Activated T-helper 2 cell treated with anti-CD3 and anti-CD28 coated beads, Interferon-gamma antibody, Interleukin-2, Interleukin-4, amounts not matched to agents 10 μg/mL and 5 μg/mL and 100 μg/mL, durations not matched to agents 14 hours and 24 hours and 36 hours (primary cell): ENCODE measurements at regions not wholly inside any gene's neighbourhood (a gene's known extent, or its start where the extent isn't known, plus 50 kb on each side); places are given as distances from the start of the nearest gene placed in this dataset.

Experiments used
- DNase-seq: peaks from one replicate; pipeline ENCODE4 v3.0.0; 2021; ENCODE audit warnings: low spot score
- H3K27ac Mint-ChIP-seq: one replicate; pipeline ENCODE4 v1.8.0; 2021; ENCODE audit warnings: mixed read lengths
- H3K27me3 Mint-ChIP-seq: one replicate; pipeline ENCODE4 v1.8.0; 2021; ENCODE audit warnings: low read depth, mixed read lengths
- H3K36me3 Mint-ChIP-seq: one replicate; pipeline ENCODE4 v1.8.0; 2021; ENCODE audit warnings: low read depth, mixed read lengths
- H3K4me1 Mint-ChIP-seq: one replicate; pipeline ENCODE4 v1.8.0; 2021; ENCODE audit warnings: low read depth, mixed read lengths
- H3K4me3 Mint-ChIP-seq: one replicate; pipeline ENCODE4 v1.8.0; 2021; ENCODE audit warnings: low read depth, mild to moderate bottlenecking, moderate library complexity, mixed read lengths
- H3K9me3 Mint-ChIP-seq: one replicate; pipeline ENCODE4 v1.8.0; 2021; ENCODE audit warnings: mixed read lengths
- intact Hi-C: fragments of 100-400 bp; cut with micrococcal nuclease; formaldehyde crosslinking; loops from one replicate; pipeline ENCODE4 v1.15.1; 2023

DNA sequence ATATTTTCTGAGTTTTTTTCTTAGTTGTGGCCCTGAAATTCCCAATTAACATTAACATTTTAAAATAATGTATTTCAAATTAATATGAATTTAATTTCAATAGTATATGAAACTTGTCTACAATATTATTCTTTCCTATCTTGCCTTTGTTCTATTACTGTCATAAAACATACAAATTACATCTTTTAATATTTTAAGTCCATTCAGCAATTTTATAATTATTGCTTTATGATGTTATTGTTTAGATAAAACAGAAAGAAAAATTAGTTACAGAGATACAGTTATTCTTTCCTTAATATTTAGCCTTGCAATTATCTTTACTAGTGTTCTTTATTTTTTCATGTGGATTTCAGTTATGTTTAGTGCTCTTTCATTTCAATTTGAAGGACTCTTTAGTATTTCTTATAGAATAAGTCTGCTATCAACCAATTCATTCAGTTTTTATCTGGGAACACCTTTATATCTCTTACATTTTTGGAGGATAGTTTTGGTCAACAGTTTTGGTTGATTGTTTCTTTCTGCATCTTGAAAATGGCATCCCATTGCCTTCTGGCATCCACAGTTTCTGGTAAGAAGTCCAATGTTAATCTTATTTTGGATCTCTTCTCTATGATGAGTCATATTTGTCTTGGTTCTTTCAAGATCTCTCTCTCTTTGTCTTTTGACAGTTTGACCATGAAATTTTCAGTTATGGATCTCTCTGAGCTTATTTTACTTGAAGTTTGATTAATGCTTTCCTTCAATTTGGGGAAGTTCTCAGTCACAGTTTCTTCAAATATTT, 76.9 kb upstream of the CHST9 start:
- intact Hi-C loops: no loop called here
- no peaks in the 10 kb centered on the region for H3K27me3 Mint-ChIP-seq
- peaks cover 28% of the 10 kb centered on the region for H3K9me3 Mint-ChIP-seq
- no peak overlapping the region for H3K4me3 Mint-ChIP-seq
- no peaks in the 10 kb centered on the region for H3K4me1 Mint-ChIP-seq
- DNase-seq: no peak
- no peak overlapping the region for H3K27ac Mint-ChIP-seq
- H3K36me3 Mint-ChIP-seq: no peaks in the 10 kb centered on the region

DNA sequence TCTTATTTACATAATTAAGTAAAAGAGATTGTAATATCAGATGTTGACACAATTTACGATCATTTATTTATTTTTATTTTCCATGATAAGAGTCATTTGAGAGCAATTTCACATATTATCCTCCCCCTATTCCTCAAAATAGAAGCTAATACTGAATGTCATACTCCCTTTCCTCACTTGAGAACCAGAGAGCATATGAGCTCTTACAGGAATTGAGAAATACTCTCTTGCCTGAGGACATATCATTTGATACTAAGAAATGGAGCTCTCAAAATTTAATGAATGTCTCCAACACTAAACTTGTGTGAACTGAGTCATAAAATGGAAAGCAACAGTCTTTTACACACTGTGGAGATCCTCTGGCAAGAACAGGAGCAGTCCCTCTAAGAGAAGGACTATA, 68.5 kb upstream of the CHST9 start:
- Mint-ChIP-seq H3K27ac (no peak overlapping the region), H3K4me1 (no peaks in the 10 kb centered on the region), H3K9me3 (peaks cover 11% of the 10 kb centered on the region), H3K4me3 (no peak overlapping the region), H3K36me3 (no peaks in the 10 kb centered on the region), H3K27me3 (no peaks in the 10 kb centered on the region)
- no peak for DNase-seq
- intact Hi-C loops: no loop called here

DNA sequence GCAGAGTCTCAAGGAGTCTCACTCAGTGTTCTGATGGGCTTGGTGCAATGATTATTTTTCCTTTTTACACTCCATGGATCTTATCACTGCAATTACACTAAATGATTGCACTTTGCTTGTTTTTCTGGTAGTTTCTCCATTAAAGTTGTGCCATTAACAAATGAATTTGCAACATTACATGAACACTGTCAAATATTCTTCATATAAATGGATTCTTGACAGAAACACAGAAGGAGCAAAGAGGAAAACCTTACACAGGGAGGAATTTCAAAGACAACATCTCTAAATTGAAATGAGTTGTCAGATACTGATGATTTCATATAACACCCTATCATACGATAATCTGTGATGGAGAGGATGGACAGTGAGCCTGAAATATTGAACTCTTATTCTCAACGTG, 65.4 kb upstream of the CHST9 start:
- Mint-ChIP-seq H3K36me3 (no peaks in the 10 kb centered on the region), H3K27ac (no peak overlapping the region), H3K27me3 (no peaks in the 10 kb centered on the region), H3K4me1 (no peaks in the 10 kb centered on the region), H3K9me3 (peaks cover 20% of the 10 kb centered on the region), H3K4me3 (no peak overlapping the region)
- intact Hi-C loops: no loop called here
- DNase-seq: no peak

DNA sequence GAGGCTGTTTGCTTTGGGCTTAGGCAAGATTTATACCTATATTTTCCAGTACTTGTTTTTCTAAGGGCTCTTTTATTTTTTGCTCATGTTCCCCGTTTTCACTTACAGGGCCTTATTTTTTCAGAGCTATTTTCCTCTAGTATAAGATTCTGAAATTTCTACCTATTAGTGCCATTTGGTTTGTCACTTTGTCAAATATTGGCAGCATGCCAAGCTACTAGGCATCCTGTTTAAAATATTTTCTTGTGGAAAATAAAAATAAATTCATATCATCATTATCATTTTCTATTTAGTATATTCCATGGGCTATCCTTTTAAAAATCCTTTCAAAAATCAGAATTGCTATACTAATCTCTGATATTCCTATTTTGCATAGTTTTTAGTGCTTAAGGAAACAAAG, 64.8 kb upstream of the CHST9 start:
- no peaks in the 10 kb centered on the region for H3K36me3 Mint-ChIP-seq
- H3K27ac Mint-ChIP-seq: no peak overlapping the region
- no peaks in the 10 kb centered on the region for H3K4me1 Mint-ChIP-seq
- peaks cover 20% of the 10 kb centered on the region for H3K9me3 Mint-ChIP-seq
- no peak for DNase-seq
- no peaks in the 10 kb centered on the region for H3K27me3 Mint-ChIP-seq
- intact Hi-C loops: no loop called here
- no peak overlapping the region for H3K4me3 Mint-ChIP-seq

DNA sequence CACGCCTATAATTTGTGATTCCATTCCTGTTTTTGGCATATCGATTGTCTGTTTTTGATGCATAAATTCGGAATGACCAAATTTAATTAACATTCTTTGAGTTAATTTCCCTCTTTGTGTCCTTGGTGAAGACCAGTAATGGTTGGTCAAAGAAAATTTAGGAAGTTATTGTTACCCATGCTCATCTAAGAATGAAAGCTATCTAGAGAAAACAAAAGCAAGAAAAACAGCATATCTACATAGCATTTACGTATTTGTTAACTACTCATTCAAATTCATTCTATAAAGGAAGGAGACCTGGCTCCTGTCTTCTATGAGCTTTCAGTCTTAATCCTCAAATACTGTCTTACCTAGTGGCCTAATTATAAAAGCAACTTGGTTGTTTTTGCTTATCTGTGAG, 59.2 kb upstream of the CHST9 start:
- H3K36me3 Mint-ChIP-seq: no peaks in the 10 kb centered on the region
- no peak for DNase-seq
- no peaks in the 10 kb centered on the region for H3K27me3 Mint-ChIP-seq
- intact Hi-C loops: no loop called here
- no peaks in the 10 kb centered on the region for H3K4me1 Mint-ChIP-seq
- H3K4me3 Mint-ChIP-seq: no peak overlapping the region
- H3K9me3 Mint-ChIP-seq: peaks cover 16% of the 10 kb centered on the region
- no peak overlapping the region for H3K27ac Mint-ChIP-seq

DNA sequence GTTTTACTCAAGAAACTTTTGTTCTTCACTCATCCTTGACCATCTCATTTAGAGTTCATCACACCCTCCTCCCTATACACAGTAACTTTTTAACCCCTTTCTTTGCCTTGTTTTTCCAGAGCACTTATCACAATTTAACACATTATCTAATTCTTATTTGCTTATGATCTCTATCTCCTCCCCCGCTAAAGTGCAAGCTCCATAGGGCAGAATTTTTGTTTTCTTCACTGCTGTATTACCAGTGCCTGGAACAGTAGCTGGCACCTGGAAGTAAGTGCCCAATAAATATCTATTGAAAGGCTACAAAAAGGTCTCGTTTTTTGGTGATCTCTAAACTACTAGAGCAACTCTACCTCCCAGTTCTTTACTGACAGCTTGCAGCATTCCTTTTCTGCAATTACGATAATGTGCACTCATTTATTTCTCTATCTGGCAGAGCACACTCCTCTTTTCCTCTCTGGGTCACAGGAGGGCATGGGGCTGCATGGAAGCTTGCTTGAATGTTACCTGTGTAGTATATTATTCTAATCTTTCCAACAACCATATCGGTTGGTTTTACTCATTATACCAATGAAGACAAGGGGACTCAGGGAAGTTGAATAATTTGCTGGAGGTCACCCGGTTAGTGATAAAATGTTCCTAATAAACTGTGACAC, 57.4 kb upstream of the CHST9 start:
- Mint-ChIP-seq H3K4me1 (no peaks in the 10 kb centered on the region), H3K27ac (no peak overlapping the region), H3K27me3 (no peaks in the 10 kb centered on the region), H3K9me3 (peaks cover 12% of the 10 kb centered on the region), H3K4me3 (no peak overlapping the region), H3K36me3 (no peaks in the 10 kb centered on the region)
- DNase-seq: no peak
- intact Hi-C loops: no loop called here

DNA sequence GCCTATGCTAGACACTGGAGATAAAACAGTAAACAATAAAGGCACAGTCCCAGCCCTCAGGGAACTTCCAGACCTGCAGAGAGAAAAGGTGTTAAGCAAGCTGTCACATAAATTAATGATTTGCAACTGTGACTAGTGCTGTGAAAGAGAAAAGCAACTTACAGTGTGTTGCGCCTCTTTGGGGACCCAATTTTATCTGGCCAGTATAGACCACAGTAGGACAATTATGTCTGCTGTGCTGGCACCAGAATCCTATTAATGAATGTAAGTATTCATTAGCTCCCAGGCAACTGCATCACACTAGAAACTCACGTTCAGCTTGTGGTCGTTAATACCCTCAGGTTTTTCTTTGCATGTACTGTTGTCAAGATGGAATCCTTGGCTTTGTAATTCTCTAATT, 55.3 kb upstream of the CHST9 start:
- H3K4me1 Mint-ChIP-seq: no peaks in the 10 kb centered on the region
- intact Hi-C loops: no loop called here
- H3K36me3 Mint-ChIP-seq: no peaks in the 10 kb centered on the region
- peaks cover 12% of the 10 kb centered on the region for H3K9me3 Mint-ChIP-seq
- H3K27me3 Mint-ChIP-seq: no peaks in the 10 kb centered on the region
- no peak for DNase-seq
- no peak overlapping the region for H3K4me3 Mint-ChIP-seq
- no peak overlapping the region for H3K27ac Mint-ChIP-seq

DNA sequence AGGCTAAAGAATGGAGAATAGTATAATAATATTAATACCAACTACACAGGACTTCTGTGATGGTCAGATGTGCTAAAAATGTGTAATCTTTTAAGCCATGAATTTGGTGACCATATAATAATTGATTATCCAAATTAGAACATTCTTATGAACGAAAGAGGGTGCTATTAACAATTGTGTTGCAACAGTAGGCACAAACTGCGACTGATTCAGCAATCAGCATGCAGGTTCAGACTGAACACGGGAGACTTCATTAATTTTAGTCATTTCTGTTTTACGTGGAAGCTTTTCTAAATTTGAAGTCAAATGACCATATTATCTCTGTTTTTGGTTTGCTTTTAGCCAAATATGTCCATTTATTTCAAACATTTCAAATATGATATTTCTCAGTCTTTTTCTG, 54.6 kb upstream of the CHST9 start:
- H3K27me3 Mint-ChIP-seq: no peaks in the 10 kb centered on the region
- H3K27ac Mint-ChIP-seq: no peak overlapping the region
- DNase-seq: no peak
- H3K9me3 Mint-ChIP-seq: peaks cover 12% of the 10 kb centered on the region
- H3K4me3 Mint-ChIP-seq: no peak overlapping the region
- no peaks in the 10 kb centered on the region for H3K36me3 Mint-ChIP-seq
- intact Hi-C loops: no loop called here
- H3K4me1 Mint-ChIP-seq: no peaks in the 10 kb centered on the region

DNA sequence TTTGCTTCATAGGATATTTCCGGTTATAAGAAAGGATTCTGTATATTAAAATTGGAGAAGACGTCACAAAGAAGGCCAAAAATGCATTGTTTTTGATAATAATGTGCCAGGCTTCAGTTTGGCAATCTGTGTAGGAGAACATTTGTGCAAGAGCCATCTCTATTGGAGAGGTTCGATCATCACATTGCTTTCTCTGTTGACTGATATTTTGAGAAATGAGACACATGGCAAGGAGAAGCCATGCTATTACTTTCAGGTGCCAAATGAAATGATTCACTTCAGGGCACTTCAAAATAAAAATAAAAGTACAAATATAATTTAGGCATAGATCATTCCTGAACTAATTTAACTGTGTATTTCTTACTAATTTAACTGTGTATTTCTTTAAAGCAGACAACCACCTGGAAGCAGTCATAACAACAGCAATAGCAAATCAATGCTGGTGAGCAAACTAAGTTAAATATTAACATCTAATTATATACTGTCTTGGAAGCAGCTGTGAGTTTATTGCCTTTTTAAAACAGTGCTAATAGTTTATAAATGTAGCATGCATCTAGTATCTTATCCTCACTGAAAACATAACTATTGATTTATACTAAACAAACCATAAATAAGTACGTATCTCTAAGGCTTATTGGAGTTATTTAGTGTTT, 50.2 kb upstream of the CHST9 start:
- Mint-ChIP-seq H3K27me3 (no peaks in the 10 kb centered on the region), H3K9me3 (peaks cover 13% of the 10 kb centered on the region), H3K36me3 (no peaks in the 10 kb centered on the region), H3K27ac (no peak overlapping the region), H3K4me1 (no peaks in the 10 kb centered on the region), H3K4me3 (no peak overlapping the region)
- no peak for DNase-seq
- intact Hi-C loops: no loop called here
